Vagina (tissue), 2 donors: ENCODE measurements at regions not wholly inside any gene's neighbourhood (a gene's known extent, or its start where the extent isn't known, plus 50 kb on each side); places are given as distances from the start of the nearest gene placed in this dataset.

Experiments used
- CTCF ChIP-seq, 3 experiments: fragments of 450-650 bp in 2 of 3; fragments of 200-600 bp in 1 of 3; sonication (generic) in 1 of 3; IDR thresholded peaks; one replicate each; pipeline ENCODE4 v1.5.1; 2017 to 2019; ENCODE audit warnings: antibody characterized with exemption in 3 of 3, mild to moderate bottlenecking in 2 of 3, moderate library complexity in 2 of 3
- POLR2A ChIP-seq, 2 donors: fragments of 450-650 bp; IDR thresholded peaks; one replicate each; pipeline ENCODE4 v1.6.1; 2017; ENCODE audit warnings: antibody characterized with exemption in 2 of 2, mild to moderate bottlenecking in 2 of 2, moderate library complexity in 2 of 2

- TF ChIP-seq CTCF (IDR thresholded peaks at IDR 0.05): no peak
- no peak for TF ChIP-seq POLR2A (IDR thresholded peaks at IDR 0.05)
These were observed 375.3 kb upstream of the XYLT1 start for GRCh38 chr16:17846030-17846429.
